ENCODE measurements at regions not wholly inside any gene's neighbourhood (a gene's known extent, or its start where the extent isn't known, plus 50 kb on each side); places are given as distances from the start of the nearest gene placed in this dataset.

GRCh38 chr10:123554656-123555055 is 111.5 kb upstream of the GPR26 start:
- ATAC-seq (no peak), DNase-seq (no peak)
- Histone ChIP-seq H3K36me3 (ENCODE audit: low read depth) (no peaks in the 10 kb centered on the region), H3K4me3 (no peak overlapping the region), H3K4me1 (ENCODE audit: low read depth) (no peaks in the 10 kb centered on the region), H3K9me3 (no peaks in the 10 kb centered on the region)
- TF ChIP-seq CTCF (IDR thresholded peaks at IDR 0.05) = no peak
- intact Hi-C loops (cut with DNase I, micrococcal nuclease) = loop anchor here in 1 of 2 donors (5.0 kb wide), 1 partner anchor 422 kb away; no protein-coding TSS in a partner anchor

- DNase-seq (no peak), ATAC-seq (no peak)
- Histone ChIP-seq H3K4me1 (ENCODE audit: low read depth) (no peaks in the 10 kb centered on the region), H3K36me3 (ENCODE audit: low read depth) (no peaks in the 10 kb centered on the region), H3K9me3 (no peaks in the 10 kb centered on the region), H3K4me3 (no peak overlapping the region)
- intact Hi-C loops (cut with DNase I, micrococcal nuclease) = loop anchor here in 1 of 2 donors (5.0 kb wide), 1 partner anchor 423 kb away; no protein-coding TSS in a partner anchor
- TF ChIP-seq CTCF (IDR thresholded peaks at IDR 0.05) = no peak
Observed at GRCh38 chr10:123555616-123556015, 110.5 kb upstream of the GPR26 start.

GRCh38 chr10:123556049-123556448 is 110.1 kb upstream of the GPR26 start:
- ATAC-seq = no peak
- H3K4me3 ChIP-seq = no peak overlapping the region
- DNase-seq = no peak
- H3K4me1 ChIP-seq (ENCODE audit: low read depth) = no peaks in the 10 kb centered on the region
- no peaks in the 10 kb centered on the region for H3K9me3 ChIP-seq
- intact Hi-C loops (cut with DNase I, micrococcal nuclease) = loop anchor here in 1 of 2 donors (5.0 kb wide), 1 partner anchor 424 kb away; no protein-coding TSS in a partner anchor
- TF ChIP-seq CTCF (IDR thresholded peaks at IDR 0.05) = no peak
- no peaks in the 10 kb centered on the region for H3K36me3 ChIP-seq (ENCODE audit: low read depth)

GRCh38 chr10:123556736-123557135 is 109.4 kb upstream of the GPR26 start:
- Histone ChIP-seq H3K9me3 (no peaks in the 10 kb centered on the region), H3K4me3 (no peak overlapping the region), H3K36me3 (ENCODE audit: low read depth) (no peaks in the 10 kb centered on the region), H3K4me1 (ENCODE audit: low read depth) (no peaks in the 10 kb centered on the region)
- TF ChIP-seq CTCF (IDR thresholded peaks at IDR 0.05) = no peak
- ATAC-seq (no peak), DNase-seq (no peak)
- intact Hi-C loops (cut with DNase I, micrococcal nuclease) = loop anchor here in 1 of 2 donors (5.0 kb wide), 1 partner anchor 424 kb away; no protein-coding TSS in a partner anchor

- no peak for ATAC-seq
- Histone ChIP-seq H3K4me1 (ENCODE audit: low read depth) (no peaks in the 10 kb centered on the region), H3K9me3 (no peaks in the 10 kb centered on the region), H3K4me3 (no peak overlapping the region), H3K36me3 (ENCODE audit: low read depth) (no peaks in the 10 kb centered on the region)
- intact Hi-C loops (cut with DNase I, micrococcal nuclease) = loop anchor here in 1 of 2 donors (5.0 kb wide), 1 partner anchor 425 kb away; no protein-coding TSS in a partner anchor
- TF ChIP-seq CTCF (IDR thresholded peaks at IDR 0.05) = no peak
- no peak for DNase-seq
Observed at GRCh38 chr10:123557366-123558108, 108.6 kb upstream of the GPR26 start.
